ENCODE measurements at regions not wholly inside any gene's neighbourhood (a gene's known extent, or its start where the extent isn't known, plus 50 kb on each side); places are given as distances from the start of the nearest gene placed in this dataset.

DNA sequence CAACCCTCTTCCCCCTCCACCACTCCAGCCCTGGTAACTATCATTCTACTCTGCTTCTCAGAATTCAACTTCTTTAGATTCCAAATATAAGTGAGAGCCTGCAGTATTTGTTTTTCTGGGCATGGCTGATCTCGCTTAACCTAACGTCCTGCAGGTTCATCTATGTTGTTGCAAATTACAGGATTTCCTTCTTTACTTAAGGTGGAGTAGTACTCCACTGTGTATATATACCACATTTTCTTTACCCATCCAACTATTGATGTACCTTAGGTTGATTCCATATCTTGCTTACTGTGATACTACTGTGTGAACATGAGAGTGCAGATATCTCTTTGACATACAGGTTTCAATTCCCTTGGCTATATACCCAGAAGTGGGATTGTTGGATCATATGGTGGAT lies 106.3 kb upstream of the ZNF366 start:
- Mint-ChIP-seq H3K4me3 (no peak overlapping the region), H3K27ac (no peak overlapping the region), H3K36me3 (ENCODE audit: low read depth) (no peaks in the 10 kb centered on the region), H3K4me1 (peaks cover 6% of the 10 kb centered on the region), H3K27me3 (ENCODE audit: insufficient read depth) (peaks cover 6% of the 10 kb centered on the region), H3K9me3 (no peaks in the 10 kb centered on the region)
- H3K27me3 ChIP-seq (ENCODE audit: control insufficient read depth, insufficient read depth, low read length, poor library complexity, severe bottlenecking): no peaks in the 10 kb centered on the region
- 88 to 94% methylated on average over 2 of the region's 2 CpGs for WGBS, 2 experiments (ENCODE audit: insufficient coverage in 1 of 2, insufficient read length in 1 of 2)
- no peaks in the 10 kb centered on the region for H3K4me1 ChIP-seq (ENCODE audit: control insufficient read depth, insufficient read depth, low read length)
- H3K9me3 ChIP-seq (ENCODE audit: control insufficient read depth, low read length): no peaks in the 10 kb centered on the region
- no peak overlapping the region for H3K9ac ChIP-seq (ENCODE audit: extremely low read depth, low read length, poor library complexity, severe bottlenecking)
- DNase-seq: no peak
- no peaks in the 10 kb centered on the region for H3K36me3 ChIP-seq (ENCODE audit: control insufficient read depth, insufficient read depth, low read length)
- TF ChIP-seq, protein P1, sequence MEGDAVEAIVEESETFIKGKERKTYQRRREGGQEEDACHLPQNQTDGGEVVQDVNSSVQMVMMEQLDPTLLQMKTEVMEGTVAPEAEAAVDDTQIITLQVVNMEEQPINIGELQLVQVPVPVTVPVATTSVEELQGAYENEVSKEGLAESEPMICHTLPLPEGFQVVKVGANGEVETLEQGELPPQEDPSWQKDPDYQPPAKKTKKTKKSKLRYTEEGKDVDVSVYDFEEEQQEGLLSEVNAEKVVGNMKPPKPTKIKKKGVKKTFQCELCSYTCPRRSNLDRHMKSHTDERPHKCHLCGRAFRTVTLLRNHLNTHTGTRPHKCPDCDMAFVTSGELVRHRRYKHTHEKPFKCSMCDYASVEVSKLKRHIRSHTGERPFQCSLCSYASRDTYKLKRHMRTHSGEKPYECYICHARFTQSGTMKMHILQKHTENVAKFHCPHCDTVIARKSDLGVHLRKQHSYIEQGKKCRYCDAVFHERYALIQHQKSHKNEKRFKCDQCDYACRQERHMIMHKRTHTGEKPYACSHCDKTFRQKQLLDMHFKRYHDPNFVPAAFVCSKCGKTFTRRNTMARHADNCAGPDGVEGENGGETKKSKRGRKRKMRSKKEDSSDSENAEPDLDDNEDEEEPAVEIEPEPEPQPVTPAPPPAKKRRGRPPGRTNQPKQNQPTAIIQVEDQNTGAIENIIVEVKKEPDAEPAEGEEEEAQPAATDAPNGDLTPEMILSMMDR (conservative IDR thresholded peaks at IDR 0.05): no peak
- H3K4me3 ChIP-seq (ENCODE audit: low read length): no peak overlapping the region
- H3K27ac ChIP-seq (ENCODE audit: low read depth, low read length): no peak overlapping the region

DNA sequence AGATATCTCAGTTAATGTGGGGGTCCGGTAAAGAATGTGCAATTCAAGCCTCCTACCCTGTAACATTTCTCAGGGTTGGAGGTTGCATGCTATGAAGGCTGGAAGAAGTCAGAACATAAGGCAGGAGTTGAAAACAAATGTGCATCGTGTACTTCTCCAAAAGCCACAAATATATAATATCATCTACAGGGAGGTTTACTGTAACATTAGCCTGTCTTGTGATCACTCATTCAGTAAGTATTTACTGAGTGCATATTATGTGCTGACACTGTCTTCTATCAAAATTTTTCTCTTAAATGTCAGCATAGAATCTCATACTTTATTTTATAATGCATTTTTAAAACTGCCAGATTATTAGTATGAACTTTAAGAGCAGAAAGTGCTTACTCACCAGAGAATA lies 105.6 kb upstream of the ZNF366 start:
- H3K36me3 Mint-ChIP-seq (ENCODE audit: low read depth): no peaks in the 10 kb centered on the region
- H3K4me1 ChIP-seq (ENCODE audit: control insufficient read depth, insufficient read depth, low read length): no peaks in the 10 kb centered on the region
- no peak overlapping the region for H3K4me3 ChIP-seq (ENCODE audit: low read length)
- H3K27me3 ChIP-seq (ENCODE audit: control insufficient read depth, insufficient read depth, low read length, poor library complexity, severe bottlenecking): no peaks in the 10 kb centered on the region
- WGBS, 2 experiments (ENCODE audit: insufficient coverage in 1 of 2, insufficient read length in 1 of 2): 100% methylated on average over 2 of the region's 2 CpGs; no CpG with 5 or more reads in 1 of the 2 experiments
- no peaks in the 10 kb centered on the region for H3K9me3 ChIP-seq (ENCODE audit: control insufficient read depth, low read length)
- H3K36me3 ChIP-seq (ENCODE audit: control insufficient read depth, insufficient read depth, low read length): no peaks in the 10 kb centered on the region
- peaks cover 6% of the 10 kb centered on the region for H3K27me3 Mint-ChIP-seq (ENCODE audit: insufficient read depth)
- H3K27ac ChIP-seq (ENCODE audit: low read depth, low read length): no peak overlapping the region
- H3K4me3 Mint-ChIP-seq: no peak overlapping the region
- no peak for DNase-seq
- H3K9me3 Mint-ChIP-seq: no peaks in the 10 kb centered on the region
- TF ChIP-seq, protein P1 (conservative IDR thresholded peaks at IDR 0.05): no peak
- peaks cover 6% of the 10 kb centered on the region for H3K4me1 Mint-ChIP-seq
- H3K27ac Mint-ChIP-seq: no peak overlapping the region
- no peak overlapping the region for H3K9ac ChIP-seq (ENCODE audit: extremely low read depth, low read length, poor library complexity, severe bottlenecking)

DNA sequence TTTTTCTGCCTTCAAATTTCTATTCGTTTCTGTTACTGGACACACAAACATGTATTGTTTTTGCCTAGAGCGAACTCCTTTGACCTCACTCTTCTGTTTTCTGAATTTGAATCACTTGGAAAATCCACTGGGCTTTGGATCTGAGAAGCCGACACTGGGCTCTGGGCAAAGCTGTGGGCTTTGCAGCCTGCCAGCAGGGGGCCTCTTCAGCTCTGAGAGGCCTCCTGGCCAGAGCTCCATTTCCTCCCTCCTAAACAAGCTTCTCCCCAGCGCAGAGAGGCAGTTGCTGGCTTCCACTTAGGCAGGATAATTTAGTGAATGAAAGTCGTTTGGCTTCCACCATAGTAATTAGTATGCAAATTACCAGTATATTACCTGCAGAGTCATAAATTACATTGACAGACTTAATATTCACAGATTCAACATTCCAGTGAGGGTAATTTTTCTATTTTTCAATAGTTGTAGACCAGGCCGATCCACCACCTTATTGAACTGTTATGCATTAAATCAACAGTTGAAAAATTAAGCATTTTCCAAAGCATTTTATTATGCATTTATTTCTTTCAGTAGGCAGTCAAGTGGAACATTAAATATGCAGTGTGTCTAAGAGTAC lies 104.0 kb upstream of the ZNF366 start:
- peak; percentile 88 for DNase-seq
- no peaks in the 10 kb centered on the region for H3K36me3 Mint-ChIP-seq (ENCODE audit: low read depth)
- no peak overlapping the region for H3K27ac Mint-ChIP-seq
- Histone ChIP-seq H3K9ac (ENCODE audit: extremely low read depth, low read length, poor library complexity, severe bottlenecking) (no peak overlapping the region), H3K27me3 (ENCODE audit: control insufficient read depth, insufficient read depth, low read length, poor library complexity, severe bottlenecking) (no peaks in the 10 kb centered on the region), H3K36me3 (ENCODE audit: control insufficient read depth, insufficient read depth, low read length) (no peaks in the 10 kb centered on the region), H3K27ac (ENCODE audit: low read depth, low read length) (no peak overlapping the region), H3K4me3 (ENCODE audit: low read length) (no peak overlapping the region), H3K9me3 (ENCODE audit: control insufficient read depth, low read length) (no peaks in the 10 kb centered on the region), H3K4me1 (ENCODE audit: control insufficient read depth, insufficient read depth, low read length) (no peaks in the 10 kb centered on the region)
- TF ChIP-seq, protein P1 (conservative IDR thresholded peaks at IDR 0.05): peak; percentile 94
- peaks cover 5% of the 10 kb centered on the region for H3K27me3 Mint-ChIP-seq (ENCODE audit: insufficient read depth)
- no peak overlapping the region for H3K4me3 Mint-ChIP-seq
- H3K4me1 Mint-ChIP-seq: peaks cover 6% of the 10 kb centered on the region
- no peaks in the 10 kb centered on the region for H3K9me3 Mint-ChIP-seq
- WGBS, 2 experiments (ENCODE audit: insufficient coverage in 1 of 2, insufficient read length in 1 of 2): 8 to 35% methylated on average over 4 to 6 of the region's 6 CpGs
